Activated CD8-positive, alpha-beta memory T cell treated with anti-CD3 and anti-CD28 coated beads for 4 hours (primary cell): ENCODE measurements at regions not wholly inside any gene's neighbourhood (a gene's known extent, or its start where the extent isn't known, plus 50 kb on each side); places are given as distances from the start of the nearest gene placed in this dataset.

Source experiments
- DNase-seq, 2 donors: peaks; one replicate each; pipeline ENCODE4 v3.0.0-alpha.2; 2020; ENCODE audit warnings: low read depth in 2 of 2

GRCh38 chr1:5475572-5475971 lies 516.7 kb downstream of the NPHP4 start:
- no peak for DNase-seq

DNA sequence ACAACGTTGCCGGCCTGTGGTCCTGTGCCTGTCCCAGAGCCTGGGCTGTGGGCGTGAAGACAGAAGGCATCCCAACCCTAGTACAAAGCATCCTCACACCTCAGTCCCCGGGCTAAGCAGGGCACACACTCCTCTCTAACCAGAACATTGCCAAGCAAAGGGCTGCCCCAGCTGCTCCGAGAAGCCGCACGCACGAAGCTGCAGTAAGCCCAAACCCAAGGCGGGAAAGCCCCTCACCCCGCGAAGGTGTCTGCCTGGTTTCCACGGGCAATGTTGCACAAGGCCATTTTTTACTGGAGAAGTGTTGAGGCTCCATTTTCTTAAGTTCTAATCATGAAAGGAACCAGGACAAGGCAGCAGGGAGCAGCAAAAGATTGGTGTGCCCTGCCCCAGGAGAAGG lies 519.0 kb downstream of the NPHP4 start:
- DNase-seq: no peak

DNA sequence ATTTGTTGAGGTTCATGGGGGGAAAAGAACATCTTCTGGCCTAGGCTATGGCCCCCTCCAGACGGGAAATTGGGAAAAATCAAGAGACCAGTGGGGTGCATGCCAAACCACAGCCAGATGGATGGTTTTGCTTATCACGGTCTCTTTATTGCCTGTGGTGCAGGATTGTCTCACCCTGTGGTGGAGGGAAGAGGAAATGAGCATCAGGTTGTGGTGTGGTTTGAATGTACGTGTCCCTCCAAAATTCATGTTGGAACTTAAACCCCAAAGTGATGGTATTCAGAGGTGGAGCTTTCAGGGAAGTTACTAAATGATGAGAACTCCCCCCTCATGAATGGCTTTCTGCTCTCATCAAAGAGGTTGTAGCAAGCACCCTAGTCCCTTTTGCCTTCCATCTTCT lies 525.7 kb downstream of the NPHP4 start:
- DNase-seq: no peak

GRCh38 chr1:5465281-5465711 lies 526.9 kb downstream of the NPHP4 start:
- DNase-seq: no peak

- DNase-seq: no peak
Measured at GRCh38 chr1:5464366-5464765, 527.9 kb downstream of the NPHP4 start.

DNA sequence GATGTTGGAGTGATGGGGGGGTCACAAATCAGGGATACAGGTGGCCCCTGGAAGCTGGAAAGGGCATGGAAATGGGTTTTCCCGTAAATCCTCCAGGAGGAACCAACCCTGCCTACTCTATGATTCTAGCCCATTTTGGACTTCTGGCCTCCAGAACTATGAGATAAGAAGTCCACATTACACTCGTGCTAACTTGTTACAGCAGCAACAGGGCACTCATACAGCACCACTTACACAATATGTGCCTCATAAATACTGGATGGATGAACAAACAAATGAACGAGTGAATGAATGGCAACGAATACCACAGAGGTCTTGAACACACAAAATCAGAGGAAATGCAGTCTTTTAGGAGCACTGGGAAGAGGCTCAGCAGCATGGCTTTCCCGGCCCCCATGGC lies 531.3 kb downstream of the NPHP4 start:
- DNase-seq: no peak

DNA sequence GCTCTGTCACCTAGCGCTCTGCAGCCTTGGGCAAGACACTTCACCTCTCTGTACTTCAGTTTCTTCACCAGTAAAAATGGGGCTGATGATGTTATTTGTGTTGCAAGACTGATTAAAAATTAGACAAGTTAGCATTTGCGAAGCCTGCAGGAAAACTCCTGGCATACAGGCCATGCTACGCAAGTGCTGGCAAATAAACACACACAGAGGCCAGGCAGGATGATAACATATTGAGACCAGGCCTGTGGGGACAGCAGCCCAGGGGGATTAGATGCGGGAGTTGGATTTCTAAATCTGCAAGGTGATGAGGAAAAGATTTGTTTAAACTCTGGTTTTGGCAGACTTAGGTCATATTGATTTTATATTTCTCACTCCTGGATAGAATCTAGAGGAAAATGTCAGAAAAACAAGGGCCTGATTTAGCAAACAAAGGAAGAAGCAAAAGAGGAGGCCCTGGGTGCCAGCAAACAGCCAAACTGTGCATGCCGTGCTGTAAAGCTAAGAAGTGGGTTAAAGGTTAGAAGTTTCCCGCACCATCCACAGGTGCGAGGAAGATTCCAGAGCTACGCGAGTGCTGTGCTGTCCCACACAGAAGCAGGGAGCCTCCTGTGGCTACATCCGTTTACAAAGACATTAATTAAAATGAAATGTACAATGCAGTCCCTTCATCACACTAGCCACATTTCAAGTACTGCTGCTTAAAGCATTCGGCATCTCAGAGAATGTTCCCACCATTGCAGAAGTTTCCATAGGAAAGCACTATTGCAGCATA lies 532.2 kb downstream of the NPHP4 start:
- no peak for DNase-seq

DNA sequence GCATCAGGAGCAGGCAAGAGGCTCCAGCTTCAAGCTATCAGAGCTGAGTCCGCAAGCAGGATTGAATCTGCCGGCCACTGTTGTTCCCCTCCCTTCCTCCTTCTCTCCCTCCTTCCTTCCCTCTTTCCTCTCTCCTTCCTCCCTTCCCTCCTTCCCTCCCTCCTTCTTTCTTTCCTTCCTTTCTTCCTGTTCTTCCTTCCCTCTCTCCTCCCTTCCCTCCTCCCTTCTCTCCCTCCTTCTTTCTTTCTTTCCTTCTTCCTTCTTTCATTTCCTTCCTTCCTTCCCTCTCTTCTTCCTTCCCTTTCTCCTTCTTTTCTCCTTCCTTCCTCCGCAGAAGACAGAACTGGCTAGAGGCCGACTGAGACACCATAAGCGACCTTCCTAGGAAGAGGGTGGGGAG lies 534.0 kb downstream of the NPHP4 start:
- no peak for DNase-seq

DNA sequence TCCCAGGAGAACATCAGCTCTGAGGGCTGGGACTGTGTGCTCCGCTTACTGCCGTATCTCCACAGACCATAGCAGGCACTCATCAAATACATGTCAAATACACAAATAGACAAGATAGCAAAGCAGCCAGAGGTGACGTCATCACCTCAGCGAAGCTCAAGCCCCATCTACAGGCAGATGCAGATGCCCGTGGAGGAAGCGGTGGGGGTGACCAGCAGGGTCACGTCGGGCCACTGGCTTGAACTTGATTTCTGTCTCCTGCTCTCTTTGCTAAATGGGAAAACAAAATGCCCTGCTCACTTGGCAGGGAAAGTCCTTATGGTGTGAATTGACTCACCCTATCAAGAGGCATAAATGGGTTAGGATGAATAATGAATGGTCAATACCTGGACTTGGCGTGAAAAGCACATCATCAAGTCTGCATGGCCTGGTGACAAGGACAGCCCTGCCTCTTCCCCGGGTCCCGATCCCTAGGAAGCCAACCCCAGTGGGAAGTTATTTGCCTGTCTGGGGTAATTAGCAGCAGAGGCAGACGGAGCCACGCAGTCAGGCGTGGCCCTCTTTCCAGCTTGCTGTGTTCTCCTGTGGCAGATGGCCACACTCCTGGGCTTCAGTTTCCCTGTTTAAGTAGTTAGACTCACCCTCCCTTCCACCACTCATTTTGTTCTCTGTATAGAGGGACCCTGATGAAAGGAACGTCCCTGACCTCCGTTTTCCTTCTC lies 536.0 kb downstream of the NPHP4 start:
- DNase-seq: no peak

DNA sequence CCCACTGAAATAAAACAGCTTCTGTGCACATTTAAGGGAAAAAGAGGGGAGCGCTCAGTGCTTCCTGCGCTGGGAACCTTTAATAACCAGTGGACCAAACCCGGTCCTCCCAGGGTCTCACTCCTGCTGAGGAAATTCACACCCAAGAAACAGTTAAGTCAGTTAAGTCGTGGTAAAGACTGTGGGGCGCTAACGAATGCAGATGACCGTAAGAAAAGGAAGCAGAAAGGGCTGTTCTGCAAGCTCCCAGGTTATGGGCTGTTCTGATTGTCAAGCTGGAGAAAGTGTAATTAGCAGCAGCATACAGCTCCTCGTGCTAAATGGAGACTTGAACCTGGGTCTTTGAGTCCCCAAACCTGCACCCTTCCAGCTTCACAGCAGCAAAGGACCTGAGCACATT lies 536.6 kb downstream of the NPHP4 start:
- no peak for DNase-seq

GRCh38 chr1:5455056-5455455 lies 537.2 kb downstream of the NPHP4 start:
- no peak for DNase-seq

- no peak for DNase-seq
Measured at GRCh38 chr1:5453347-5453746, 538.9 kb downstream of the NPHP4 start.

DNA sequence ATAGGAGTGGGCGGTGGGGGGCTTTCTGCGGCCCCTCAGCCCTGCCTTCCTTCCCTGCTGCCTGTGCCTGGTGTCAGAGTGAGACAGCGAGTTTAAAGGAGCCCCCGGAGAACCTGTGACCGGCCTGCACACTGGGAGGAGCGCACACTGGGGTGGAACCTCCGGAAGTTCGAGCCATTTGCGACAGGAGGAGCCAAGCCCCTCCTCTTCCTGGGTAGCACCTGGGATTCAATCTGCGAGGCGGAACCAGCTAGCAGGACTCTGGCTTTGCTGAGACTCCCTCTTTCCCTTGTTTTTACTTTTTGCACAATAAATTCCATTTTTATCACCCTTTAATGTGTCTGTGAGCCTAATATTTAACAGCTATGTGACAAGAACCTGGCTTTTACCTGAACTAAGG lies 540.6 kb downstream of the NPHP4 start:
- DNase-seq: no peak

- no peak for DNase-seq
Measured at GRCh38 chr1:5448486-5448885, 543.7 kb downstream of the NPHP4 start.

DNA sequence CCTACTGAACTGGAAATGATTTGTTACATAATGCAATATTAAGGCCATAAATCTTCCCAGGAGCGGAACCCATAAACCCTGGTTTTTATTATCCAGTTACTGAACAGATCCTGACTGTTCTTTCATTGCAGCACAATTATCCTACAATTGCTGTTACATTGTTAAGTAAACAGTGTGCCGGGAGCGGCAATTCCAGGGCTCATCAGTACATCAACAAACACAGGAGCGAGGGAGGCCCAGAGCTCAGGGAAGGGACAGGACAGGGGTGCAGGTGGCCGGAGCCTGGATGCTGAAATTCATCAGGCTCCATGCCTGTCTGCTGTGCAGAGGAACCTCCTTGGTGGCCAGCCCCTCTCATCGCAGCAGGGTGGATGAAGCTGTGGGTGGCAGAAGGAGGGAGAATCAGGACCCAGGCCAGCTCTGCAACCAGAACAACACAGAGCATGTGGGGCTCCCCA lies 544.7 kb downstream of the NPHP4 start:
- DNase-seq: no peak

- no peak for DNase-seq
Measured at GRCh38 chr1:5444396-5444795, 547.8 kb downstream of the NPHP4 start.

- no peak for DNase-seq
Measured at GRCh38 chr1:5436808-5437207, 555.4 kb downstream of the NPHP4 start.

DNA sequence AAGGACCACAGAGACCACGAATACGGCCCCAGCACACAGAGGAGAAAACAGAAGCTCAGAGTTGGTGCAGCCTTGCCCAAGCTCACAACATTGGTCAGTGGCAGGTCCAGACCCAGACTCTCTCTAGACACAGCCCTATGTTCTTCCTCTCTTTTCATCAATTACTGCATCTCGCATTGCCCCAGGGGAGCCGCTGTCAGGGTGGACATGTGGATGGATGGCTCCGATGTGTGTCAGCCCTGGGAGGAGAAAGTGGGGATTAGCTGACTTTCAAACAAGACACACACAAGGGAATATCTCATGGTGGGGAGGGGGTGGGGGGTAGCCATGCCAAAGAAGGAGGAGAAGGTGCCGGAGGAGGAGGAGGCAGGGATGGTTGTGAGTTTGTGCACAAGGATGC lies 556.8 kb downstream of the NPHP4 start:
- DNase-seq: no peak

GRCh38 chr1:5432436-5432835 lies 559.8 kb downstream of the NPHP4 start:
- no peak for DNase-seq

DNA sequence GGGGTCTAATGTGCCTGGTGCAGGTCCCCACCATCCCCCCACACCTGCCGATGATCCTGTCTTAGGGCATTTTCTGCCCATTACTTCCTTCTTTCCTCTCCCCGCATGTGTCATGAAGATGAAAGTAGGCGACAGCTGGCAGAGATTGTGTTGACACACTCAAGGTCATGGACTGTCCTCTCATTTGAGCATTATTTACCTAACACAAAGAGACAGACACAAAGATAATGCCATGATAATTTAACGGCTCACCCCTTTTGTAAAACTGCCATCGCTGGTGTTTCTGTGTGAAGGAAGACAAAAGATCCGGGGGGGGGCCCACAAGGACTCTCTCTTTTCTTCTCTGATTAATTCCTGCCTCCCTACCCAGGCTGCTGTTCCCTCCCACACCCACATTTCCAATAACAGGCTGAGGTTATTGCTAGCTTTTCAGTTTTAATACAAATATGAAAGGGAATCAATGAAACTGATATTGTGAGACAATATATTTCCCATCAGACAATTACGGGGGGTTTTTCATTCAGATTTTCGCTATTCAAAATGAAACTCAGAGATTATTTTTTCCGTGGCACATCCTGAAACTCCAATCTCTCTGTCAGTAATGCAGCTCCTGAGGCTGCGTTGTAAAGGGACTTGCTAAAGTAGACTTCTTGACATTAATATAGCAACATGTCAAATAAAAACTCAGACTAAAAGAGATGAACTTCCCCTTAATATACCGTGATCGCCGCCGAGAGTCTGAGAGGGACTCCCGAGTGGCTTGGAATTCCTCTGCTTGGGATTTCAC lies 561.1 kb downstream of the NPHP4 start:
- DNase-seq: no peak

- DNase-seq: no peak
Measured at GRCh38 chr1:5430136-5430535, 562.1 kb downstream of the NPHP4 start.

DNA sequence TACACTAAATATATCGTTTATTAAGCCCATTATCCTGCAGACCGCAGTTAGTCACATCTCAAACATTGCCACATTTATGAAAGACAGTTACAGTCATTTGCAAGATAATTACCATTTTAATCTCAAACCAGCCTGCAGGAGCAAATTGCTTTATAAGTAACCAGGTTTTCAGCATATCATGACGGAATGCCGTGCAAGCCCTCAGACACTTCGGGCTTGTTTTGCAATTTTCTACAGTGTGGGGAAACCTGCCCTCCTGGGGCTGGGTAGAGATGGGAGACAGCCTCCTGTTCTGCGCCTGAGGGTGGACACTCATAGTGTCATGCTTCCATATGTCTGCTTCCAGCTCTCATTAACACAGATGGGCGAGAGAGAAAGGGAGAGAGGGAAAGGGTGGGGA lies 563.9 kb downstream of the NPHP4 start:
- DNase-seq: no peak
